Stomach smooth muscle (tissue), 2 donors: ENCODE measurements at regions not wholly inside any gene's neighbourhood (a gene's known extent, or its start where the extent isn't known, plus 50 kb on each side); places are given as distances from the start of the nearest gene placed in this dataset.

Experiments used
- H3K27ac ChIP-seq: one replicate; pipeline ENCODE4 v1.7.0; 2013; ENCODE audit warnings: mild to moderate bottlenecking, low read length, inconsistent platforms
- H3K27me3 ChIP-seq, 2 donors: one replicate each; pipeline ENCODE4 v1.7.0; 2013; ENCODE audit warnings: low read length in 2 of 2; ENCODE audit not compliant: insufficient read depth in 2 of 2, control insufficient read depth in 1 of 2
- H3K36me3 ChIP-seq, 2 donors: one replicate each; pipeline ENCODE4 v1.7.0; 2013; ENCODE audit warnings: low read length in 2 of 2; ENCODE audit not compliant: control insufficient read depth in 2 of 2, insufficient read depth in 2 of 2
- H3K4me1 ChIP-seq: one replicate; pipeline ENCODE4 v1.7.0; 2013; ENCODE audit warnings: low read length; ENCODE audit not compliant: control insufficient read depth, insufficient read depth
- H3K4me3 ChIP-seq, 2 donors: one replicate each; pipeline ENCODE4 v1.7.0; 2013; ENCODE audit warnings: low read length in 2 of 2
- H3K9ac ChIP-seq, 2 donors: one replicate each; pipeline ENCODE4 v1.7.0; 2013; ENCODE audit warnings: low read length in 2 of 2, mild to moderate bottlenecking in 1 of 2
- H3K9me3 ChIP-seq, 2 donors: one replicate each; pipeline ENCODE4 v1.7.0; 2013; ENCODE audit warnings: low read length in 2 of 2; ENCODE audit not compliant: control insufficient read depth in 2 of 2
- donor health status: healthy.
- donor health status: Pancreatic carcinoma.

DNA sequence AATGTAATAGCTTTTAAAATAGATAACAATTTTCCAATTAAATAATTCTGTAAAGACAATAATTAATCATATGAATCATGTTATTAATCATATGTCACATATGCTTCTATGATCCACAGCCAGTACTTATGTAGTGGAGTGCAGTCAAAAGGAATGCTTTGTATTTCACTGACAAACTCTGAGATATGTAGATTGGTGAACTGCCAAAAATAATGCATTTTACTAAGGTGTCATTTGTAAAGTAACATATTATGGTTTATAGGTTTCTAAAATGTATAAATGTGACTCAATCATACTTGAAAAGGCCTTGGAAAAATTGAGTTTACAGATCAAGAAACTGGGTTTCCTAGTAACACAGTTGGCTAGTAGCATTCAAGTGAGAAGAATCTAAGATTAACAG lies 93.8 kb upstream of the KCNH7 start:
- H3K4me1 ChIP-seq = no peaks in the 10 kb centered on the region
- no peaks in the 10 kb centered on the region for H3K36me3 ChIP-seq
- no peaks in the 10 kb centered on the region for H3K9me3 ChIP-seq
- no peak overlapping the region for H3K9ac ChIP-seq
- H3K27ac ChIP-seq = no peak overlapping the region
- no peaks in the 10 kb centered on the region for H3K27me3 ChIP-seq
- no peak overlapping the region for H3K4me3 ChIP-seq

DNA sequence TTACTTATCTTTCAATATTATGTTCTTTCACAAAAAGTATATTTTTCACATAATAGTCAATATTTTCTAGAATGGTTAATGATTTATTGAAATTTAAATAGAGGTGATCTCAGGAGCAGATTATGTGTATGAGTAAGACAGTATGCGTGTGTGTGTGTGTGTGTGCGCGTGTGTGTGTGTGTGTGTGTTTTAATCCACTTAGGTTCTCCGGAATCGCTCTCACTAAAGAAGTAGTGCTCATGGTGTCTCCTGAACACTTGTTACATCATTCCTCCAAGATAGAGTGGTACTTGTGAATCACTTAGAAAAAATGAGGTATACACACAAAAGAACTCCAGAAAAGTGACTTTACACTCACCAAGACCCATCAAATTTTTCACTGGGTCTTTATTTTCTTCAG lies 91.0 kb upstream of the KCNH7 start:
- H3K9ac ChIP-seq = no peak overlapping the region
- no peak overlapping the region for H3K27ac ChIP-seq
- H3K9me3 ChIP-seq = no peaks in the 10 kb centered on the region
- no peaks in the 10 kb centered on the region for H3K36me3 ChIP-seq
- no peaks in the 10 kb centered on the region for H3K4me1 ChIP-seq
- no peaks in the 10 kb centered on the region for H3K27me3 ChIP-seq
- H3K4me3 ChIP-seq = no peak overlapping the region

DNA sequence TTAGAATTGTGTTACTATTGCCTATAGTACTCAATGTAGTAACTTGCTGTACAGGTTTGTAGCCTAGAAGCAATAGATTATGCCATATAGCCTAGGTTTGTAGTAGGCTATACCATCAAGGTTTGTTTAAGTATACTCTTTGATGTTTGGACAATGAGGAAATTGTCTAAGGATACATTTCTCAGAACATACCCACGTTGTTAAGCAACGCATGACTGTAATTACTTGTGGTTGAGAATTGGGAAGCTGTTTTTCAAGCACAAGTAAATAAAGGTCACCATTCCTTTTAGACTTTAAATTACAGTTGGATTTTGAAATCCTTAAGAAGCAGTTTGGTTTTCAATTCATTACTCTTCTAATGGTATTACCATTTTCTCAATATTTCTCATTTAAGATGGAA lies 89.8 kb upstream of the KCNH7 start:
- Histone ChIP-seq H3K9me3 (no peaks in the 10 kb centered on the region), H3K4me3 (no peak overlapping the region), H3K27ac (no peak overlapping the region), H3K27me3 (no peaks in the 10 kb centered on the region), H3K4me1 (no peaks in the 10 kb centered on the region), H3K36me3 (no peaks in the 10 kb centered on the region), H3K9ac (no peak overlapping the region)

DNA sequence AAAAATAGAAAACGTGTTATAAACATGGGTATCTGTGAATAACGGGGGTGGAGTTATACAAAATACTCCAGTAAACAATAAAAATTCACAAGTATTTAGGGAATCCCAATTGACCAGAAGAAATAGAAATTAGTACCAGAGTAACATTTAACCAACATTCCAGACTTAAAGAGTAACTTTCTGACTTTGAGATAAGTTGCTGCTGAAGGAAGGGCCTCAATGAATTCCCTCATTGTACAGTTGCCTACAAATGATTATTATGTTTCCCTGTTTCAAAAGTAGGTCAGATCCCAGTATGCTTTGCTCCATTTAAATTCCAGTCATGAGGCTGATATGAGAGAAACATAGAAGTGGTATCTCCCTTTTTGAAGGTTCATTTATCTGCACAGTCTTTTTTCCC lies 88.3 kb upstream of the KCNH7 start:
- H3K36me3 ChIP-seq = no peaks in the 10 kb centered on the region
- no peak overlapping the region for H3K27ac ChIP-seq
- H3K4me1 ChIP-seq = no peaks in the 10 kb centered on the region

DNA sequence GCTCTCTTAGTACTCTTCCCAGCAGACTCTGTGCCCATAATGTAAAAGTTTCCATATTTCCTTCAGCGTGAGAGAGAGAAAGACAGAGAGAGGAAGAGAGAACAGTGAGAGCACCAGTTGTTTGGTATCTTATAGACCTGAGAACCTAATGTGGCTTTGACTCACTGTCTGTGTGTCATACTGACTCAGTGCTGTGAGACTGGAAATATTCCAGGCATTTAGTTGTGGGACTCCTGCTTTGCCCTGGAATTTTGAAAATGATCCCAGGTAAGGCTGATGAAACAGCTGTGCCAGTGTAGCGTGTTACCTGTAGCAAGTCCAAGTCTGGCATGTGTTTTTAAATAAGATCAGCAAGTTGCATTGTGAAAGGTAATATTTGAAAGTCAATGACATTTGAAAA lies 87.9 kb upstream of the KCNH7 start:
- no peaks in the 10 kb centered on the region for H3K4me1 ChIP-seq
- no peaks in the 10 kb centered on the region for H3K27me3 ChIP-seq
- H3K4me3 ChIP-seq = no peak overlapping the region
- no peak overlapping the region for H3K27ac ChIP-seq
- H3K36me3 ChIP-seq = no peaks in the 10 kb centered on the region
- H3K9ac ChIP-seq = no peak overlapping the region
- no peaks in the 10 kb centered on the region for H3K9me3 ChIP-seq

More for the DNA sequence above, 88.3 kb upstream of the KCNH7 start:
- no peaks in the 10 kb centered on the region for H3K9me3 ChIP-seq
- no peak overlapping the region for H3K9ac ChIP-seq
- H3K4me3 ChIP-seq = no peak overlapping the region
- no peaks in the 10 kb centered on the region for H3K27me3 ChIP-seq

DNA sequence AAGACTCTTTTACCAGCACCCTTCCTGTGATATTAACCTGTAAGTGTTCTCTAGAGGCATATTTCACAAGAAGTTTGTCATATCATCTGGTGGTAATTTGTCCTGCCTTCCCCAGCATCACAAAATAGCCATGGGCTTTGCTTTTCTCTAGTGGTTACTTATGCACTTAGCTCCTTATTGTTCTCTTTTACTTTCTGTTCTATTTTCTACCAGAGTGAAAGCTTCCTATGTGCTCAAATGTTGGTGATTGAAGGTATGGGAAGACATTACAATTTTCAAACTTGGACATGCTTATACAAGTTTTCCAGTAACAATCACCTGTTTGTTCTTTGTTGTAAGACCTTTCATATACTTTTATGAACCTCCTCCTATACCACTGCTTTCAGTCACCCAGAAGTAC lies 87.0 kb upstream of the KCNH7 start:
- H3K9ac ChIP-seq = no peak overlapping the region
- H3K36me3 ChIP-seq = no peaks in the 10 kb centered on the region
- no peak overlapping the region for H3K4me3 ChIP-seq
- H3K27ac ChIP-seq = no peak overlapping the region
- no peaks in the 10 kb centered on the region for H3K27me3 ChIP-seq
- H3K9me3 ChIP-seq = no peaks in the 10 kb centered on the region
- no peaks in the 10 kb centered on the region for H3K4me1 ChIP-seq

DNA sequence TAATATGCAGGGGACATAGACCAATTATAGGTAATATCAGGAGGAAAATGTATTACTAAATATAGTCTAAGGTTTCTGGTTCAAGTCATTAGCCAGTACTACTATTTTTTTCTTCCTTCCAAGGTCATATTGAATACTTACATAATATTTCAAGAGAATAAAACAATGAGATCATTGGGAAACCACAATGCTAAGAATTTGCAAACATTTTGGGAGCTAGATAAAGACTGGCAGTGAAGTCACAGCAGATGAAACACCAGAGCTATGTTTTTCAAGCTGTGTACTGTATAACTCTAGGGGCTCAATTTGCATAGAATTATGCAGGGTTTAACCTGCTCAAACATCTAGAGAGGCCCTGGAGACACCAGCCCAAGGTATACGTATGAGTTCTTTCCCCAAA lies 80.5 kb upstream of the KCNH7 start:
- Histone ChIP-seq H3K27ac (no peak overlapping the region), H3K9ac (no peak overlapping the region), H3K27me3 (no peaks in the 10 kb centered on the region), H3K4me1 (no peaks in the 10 kb centered on the region), H3K9me3 (no peaks in the 10 kb centered on the region), H3K36me3 (no peaks in the 10 kb centered on the region), H3K4me3 (no peak overlapping the region)

DNA sequence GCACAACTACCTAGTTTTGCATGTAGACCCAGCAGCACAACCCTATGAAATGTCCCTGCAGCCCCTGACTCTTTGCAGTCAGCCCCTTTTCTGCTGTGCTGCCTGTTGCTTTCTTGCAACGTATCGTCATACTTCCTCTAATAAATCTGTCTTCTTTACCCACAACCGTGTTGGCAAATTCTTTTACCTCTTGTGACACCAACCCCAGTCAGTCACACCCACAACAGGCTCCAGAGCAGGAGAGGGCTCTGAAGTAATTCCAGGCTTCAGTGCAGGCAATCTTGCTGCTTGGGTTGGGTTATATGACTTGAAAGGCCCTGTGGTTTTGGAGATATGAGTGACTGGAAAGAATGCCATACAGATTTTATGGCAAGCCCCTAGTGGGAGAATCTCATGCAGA lies 79.1 kb upstream of the KCNH7 start:
- no peaks in the 10 kb centered on the region for H3K36me3 ChIP-seq
- no peak overlapping the region for H3K9ac ChIP-seq
- no peak overlapping the region for H3K27ac ChIP-seq
- no peak overlapping the region for H3K4me3 ChIP-seq
- peaks cover 0 to 2% of the 10 kb centered on the region in 2 donors for H3K9me3 ChIP-seq
- no peaks in the 10 kb centered on the region for H3K4me1 ChIP-seq
- H3K27me3 ChIP-seq = no peaks in the 10 kb centered on the region

DNA sequence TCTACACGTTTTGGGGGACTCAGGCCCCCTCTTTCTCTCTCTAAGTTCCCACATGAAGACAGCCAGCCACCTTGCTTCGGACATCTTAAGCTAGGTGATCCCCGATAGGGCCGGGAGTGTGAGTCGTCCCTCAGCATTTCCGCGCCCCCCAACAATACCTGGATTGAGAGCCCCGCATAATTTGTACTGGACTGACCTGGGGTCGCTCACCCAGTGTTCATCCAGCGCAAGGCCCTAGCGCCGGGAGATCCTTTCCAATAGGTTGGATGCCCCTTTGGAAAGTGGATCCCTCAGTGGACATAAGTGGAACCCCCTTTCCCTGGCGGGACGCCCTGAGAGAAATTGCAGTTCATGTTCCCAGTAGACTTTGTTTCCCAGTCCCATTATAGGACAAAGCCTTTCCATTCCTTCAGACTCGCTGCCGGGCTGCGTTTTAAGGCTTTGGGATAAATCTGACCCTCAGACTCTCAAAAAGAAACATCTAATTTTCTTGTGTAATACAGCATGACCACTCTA lies 77.8 kb upstream of the KCNH7 start:
- no peaks in the 10 kb centered on the region for H3K27me3 ChIP-seq
- peaks cover 0 to 2% of the 10 kb centered on the region in 2 donors for H3K9me3 ChIP-seq
- H3K9ac ChIP-seq = no peak overlapping the region
- no peak overlapping the region for H3K4me3 ChIP-seq
- no peak overlapping the region for H3K27ac ChIP-seq
- H3K36me3 ChIP-seq = no peaks in the 10 kb centered on the region
- no peaks in the 10 kb centered on the region for H3K4me1 ChIP-seq

DNA sequence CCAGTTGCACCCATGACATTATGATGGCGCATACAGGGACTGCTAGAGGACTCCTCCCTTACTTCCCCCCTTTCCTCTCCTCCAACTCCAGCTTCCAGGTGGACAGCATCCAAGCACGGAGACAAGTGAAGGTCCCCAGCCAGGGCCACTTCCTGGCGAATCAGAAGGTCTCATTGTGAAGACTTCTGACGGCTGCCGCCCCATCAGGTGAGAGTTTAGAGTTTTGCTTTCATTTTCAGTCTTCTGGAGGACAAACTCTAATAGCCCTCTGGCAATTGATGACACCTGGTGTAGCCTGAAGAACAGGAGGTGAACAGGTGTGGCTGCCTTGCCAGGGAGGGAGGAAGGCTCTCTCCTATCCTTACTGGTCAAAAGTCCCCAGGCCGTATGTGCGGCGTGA lies 77.3 kb upstream of the KCNH7 start:
- H3K27me3 ChIP-seq = no peaks in the 10 kb centered on the region
- no peak overlapping the region for H3K9ac ChIP-seq
- no peak overlapping the region for H3K27ac ChIP-seq
- peaks cover 0 to 2% of the 10 kb centered on the region in 2 donors for H3K9me3 ChIP-seq
- no peak overlapping the region for H3K4me3 ChIP-seq
- H3K36me3 ChIP-seq = no peaks in the 10 kb centered on the region
- H3K4me1 ChIP-seq = no peaks in the 10 kb centered on the region

DNA sequence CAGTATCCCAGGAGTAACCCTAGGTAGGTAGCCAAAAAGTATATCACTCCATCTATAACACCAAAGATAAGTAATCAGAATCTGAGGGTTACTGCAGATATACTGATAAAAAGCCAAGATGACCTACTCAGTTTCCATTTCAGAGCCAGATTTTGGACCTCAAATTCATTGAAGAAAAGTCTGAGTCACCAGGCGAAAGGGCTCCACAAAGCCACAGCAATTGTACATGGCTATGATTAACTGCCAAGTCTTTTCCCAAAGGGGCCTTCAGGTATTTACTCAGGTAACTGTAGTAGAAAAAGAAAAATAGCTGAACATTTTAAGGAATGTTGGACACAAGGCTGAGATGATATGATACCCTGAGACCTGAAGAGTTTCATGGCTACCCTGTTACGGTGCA lies 75.6 kb upstream of the KCNH7 start:
- no peaks in the 10 kb centered on the region for H3K4me1 ChIP-seq
- H3K27me3 ChIP-seq = no peaks in the 10 kb centered on the region
- H3K27ac ChIP-seq = no peak overlapping the region
- H3K9me3 ChIP-seq = peaks cover 0 to 2% of the 10 kb centered on the region in 2 donors
- no peak overlapping the region for H3K9ac ChIP-seq
- no peaks in the 10 kb centered on the region for H3K36me3 ChIP-seq
- no peak overlapping the region for H3K4me3 ChIP-seq
